ENCODE measurements at regions not wholly inside any gene's neighbourhood (a gene's known extent, or its start where the extent isn't known, plus 50 kb on each side); places are given as distances from the start of the nearest gene placed in this dataset.

- no peaks in the 10 kb centered on the region for H3K9me3 ChIP-seq
- no peaks in the 10 kb centered on the region for H3K36me3 ChIP-seq
- H3K4me3 ChIP-seq: no peak overlapping the region
- H3K27me3 ChIP-seq: no peaks in the 10 kb centered on the region
- TF ChIP-seq, protein P1, sequence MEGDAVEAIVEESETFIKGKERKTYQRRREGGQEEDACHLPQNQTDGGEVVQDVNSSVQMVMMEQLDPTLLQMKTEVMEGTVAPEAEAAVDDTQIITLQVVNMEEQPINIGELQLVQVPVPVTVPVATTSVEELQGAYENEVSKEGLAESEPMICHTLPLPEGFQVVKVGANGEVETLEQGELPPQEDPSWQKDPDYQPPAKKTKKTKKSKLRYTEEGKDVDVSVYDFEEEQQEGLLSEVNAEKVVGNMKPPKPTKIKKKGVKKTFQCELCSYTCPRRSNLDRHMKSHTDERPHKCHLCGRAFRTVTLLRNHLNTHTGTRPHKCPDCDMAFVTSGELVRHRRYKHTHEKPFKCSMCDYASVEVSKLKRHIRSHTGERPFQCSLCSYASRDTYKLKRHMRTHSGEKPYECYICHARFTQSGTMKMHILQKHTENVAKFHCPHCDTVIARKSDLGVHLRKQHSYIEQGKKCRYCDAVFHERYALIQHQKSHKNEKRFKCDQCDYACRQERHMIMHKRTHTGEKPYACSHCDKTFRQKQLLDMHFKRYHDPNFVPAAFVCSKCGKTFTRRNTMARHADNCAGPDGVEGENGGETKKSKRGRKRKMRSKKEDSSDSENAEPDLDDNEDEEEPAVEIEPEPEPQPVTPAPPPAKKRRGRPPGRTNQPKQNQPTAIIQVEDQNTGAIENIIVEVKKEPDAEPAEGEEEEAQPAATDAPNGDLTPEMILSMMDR (IDR thresholded peaks at IDR 0.05): no peak
- TF ChIP-seq EP300 (IDR thresholded peaks at IDR 0.05) (no peak), POLR2A (IDR thresholded peaks at IDR 0.05; ENCODE audit: low read depth) (no peak), POLR2AphosphoS5 (IDR thresholded peaks at IDR 0.05) (no peak)
- H3K4me1 ChIP-seq: peaks cover 9 to 21% (median 11%) of the 10 kb centered on the region in 4 donors
- no peak overlapping the region for H3K27ac ChIP-seq (replicated peaks in 1 of 4)
- WGBS: 75% methylated on average over 2 of the region's 2 CpGs
- intact Hi-C loops (cut with DNase I): no loop called here
- DNase-seq (ENCODE audit: extremely low spot score): no peak
Observed at GRCh38 chr1:219791766-219792165, 136.6 kb downstream of the SLC30A10 start.

- H3K27me3 ChIP-seq: no peaks in the 10 kb centered on the region
- no peaks in the 10 kb centered on the region for H3K36me3 ChIP-seq
- peak; percentile 57 for DNase-seq (ENCODE audit: extremely low spot score)
- no peak for TF ChIP-seq EP300 (IDR thresholded peaks at IDR 0.05)
- TF ChIP-seq POLR2AphosphoS5 (IDR thresholded peaks at IDR 0.05): no peak
- no peak for TF ChIP-seq POLR2A (IDR thresholded peaks at IDR 0.05; ENCODE audit: low read depth)
- TF ChIP-seq, protein P1 (IDR thresholded peaks at IDR 0.05): no peak
- 38% methylated on average over 5 of the region's 5 CpGs for WGBS
- H3K9me3 ChIP-seq: no peaks in the 10 kb centered on the region
- H3K4me1 ChIP-seq: peaks cover 9 to 21% (median 11%) of the 10 kb centered on the region in 4 donors
- H3K4me3 ChIP-seq: no peak overlapping the region
- H3K27ac ChIP-seq (replicated peaks in 1 of 4): no peak overlapping the region
- intact Hi-C loops (cut with DNase I): no loop called here
Observed at GRCh38 chr1:219790834-219791615, 137.3 kb downstream of the SLC30A10 start.

DNA sequence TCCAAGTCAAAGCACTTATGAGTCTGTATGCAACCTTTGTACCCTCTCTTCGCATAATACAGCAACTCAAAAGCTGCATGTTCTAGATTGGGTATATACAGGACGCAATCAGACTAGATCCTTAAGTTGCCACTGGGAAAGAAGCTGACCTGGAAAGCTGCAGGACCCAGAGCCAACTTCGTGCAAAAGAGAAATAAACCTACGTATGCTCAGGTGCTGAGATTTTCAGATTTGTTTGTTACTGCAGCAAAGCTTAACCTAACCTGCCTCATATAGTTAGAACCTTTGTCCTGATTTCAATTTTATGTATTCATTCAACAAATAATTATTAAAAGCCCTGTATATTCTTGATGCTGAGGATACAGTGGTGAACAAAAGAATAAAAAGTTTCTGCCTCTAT lies 139.7 kb downstream of the SLC30A10 start:
- DNase-seq (ENCODE audit: extremely low spot score): no peak
- TF ChIP-seq, protein P1 (IDR thresholded peaks at IDR 0.05): no peak
- no peak for TF ChIP-seq EP300 (IDR thresholded peaks at IDR 0.05)
- Histone ChIP-seq H3K27me3 (no peaks in the 10 kb centered on the region), H3K36me3 (no peaks in the 10 kb centered on the region), H3K4me3 (no peak overlapping the region), H3K9me3 (no peaks in the 10 kb centered on the region), H3K4me1 (peaks cover 9 to 37% (median 29%) of the 10 kb centered on the region in 4 donors), H3K27ac (replicated peaks in 1 of 4) (no peak overlapping the region)
- intact Hi-C loops (cut with DNase I): no loop called here
- WGBS: 71% methylated on average over 4 of the region's 4 CpGs

GRCh38 chr1:219788091-219788490 lies 140.3 kb downstream of the SLC30A10 start:
- TF ChIP-seq EP300 (IDR thresholded peaks at IDR 0.05): no peak
- TF ChIP-seq, protein P1 (IDR thresholded peaks at IDR 0.05): no peak
- TF ChIP-seq POLR2A (IDR thresholded peaks at IDR 0.05; ENCODE audit: low read depth): no peak
- no peak for TF ChIP-seq POLR2AphosphoS5 (IDR thresholded peaks at IDR 0.05)
- H3K4me1 ChIP-seq: peaks cover 9 to 36% (median 30%) of the 10 kb centered on the region in 4 donors
- no peaks in the 10 kb centered on the region for H3K9me3 ChIP-seq
- H3K4me3 ChIP-seq: no peak overlapping the region
- 69% methylated on average over 1 of the region's 1 CpG for WGBS
- no peak for DNase-seq (ENCODE audit: extremely low spot score)
- intact Hi-C loops (cut with DNase I): no loop called here
- H3K27ac ChIP-seq (replicated peaks in 1 of 4): no peak overlapping the region
- no peaks in the 10 kb centered on the region for H3K27me3 ChIP-seq
- H3K36me3 ChIP-seq: no peaks in the 10 kb centered on the region

All from esophagus muscularis mucosa (tissue), 4 donors.